GM12864 (cell line): ENCODE measurements at regions not wholly inside any gene's neighbourhood (a gene's known extent, or its start where the extent isn't known, plus 50 kb on each side); places are given as distances from the start of the nearest gene placed in this dataset.

Source experiments
- DNase-seq: peaks from one replicate; pipeline ENCODE4 v3.0.0-alpha.2; 2011; ENCODE audit warnings: low read depth
- H3K4me3 ChIP-seq: 2 replicates; pipeline ENCODE4 v1.5.1; 2011; ENCODE audit warnings: mild to moderate bottlenecking, low read depth, low read length, control low read depth
- CTCF ChIP-seq: IDR thresholded peaks from 2 replicates; pipeline ENCODE4 v1.5.1; 2011; ENCODE audit warnings: low read depth, mild to moderate bottlenecking, moderate library complexity, low read length, control low read depth, inconsistent platforms; ENCODE audit errors: missing control alignments

GRCh38 chr15:37298271-37298670 is 197.9 kb upstream of the MEIS2 start:
- TF ChIP-seq CTCF, result no peak
- H3K4me3 ChIP-seq, result no peak overlapping the region
- DNase-seq, result no peak

DNA sequence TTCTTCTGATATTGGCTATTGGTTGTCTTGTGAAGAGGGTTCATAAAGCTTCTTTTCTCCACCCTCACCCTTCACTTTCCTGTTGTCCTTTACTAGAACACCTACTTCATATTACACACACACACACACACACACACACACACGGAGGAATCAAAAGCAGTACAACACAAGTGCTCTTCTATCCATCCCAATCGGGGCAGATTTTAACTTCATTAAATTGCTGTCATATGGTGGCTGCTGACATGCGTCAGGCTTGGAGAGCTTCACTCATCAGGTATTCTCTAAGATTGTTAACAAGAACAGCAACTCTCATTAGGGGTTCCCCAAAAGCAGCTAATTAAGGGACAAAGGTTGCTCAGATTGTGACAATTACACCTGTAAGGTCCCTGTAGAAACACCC is 239.1 kb upstream of the MEIS2 start:
- no peak for TF ChIP-seq CTCF
- DNase-seq, result no peak
- no peak overlapping the region for H3K4me3 ChIP-seq

DNA sequence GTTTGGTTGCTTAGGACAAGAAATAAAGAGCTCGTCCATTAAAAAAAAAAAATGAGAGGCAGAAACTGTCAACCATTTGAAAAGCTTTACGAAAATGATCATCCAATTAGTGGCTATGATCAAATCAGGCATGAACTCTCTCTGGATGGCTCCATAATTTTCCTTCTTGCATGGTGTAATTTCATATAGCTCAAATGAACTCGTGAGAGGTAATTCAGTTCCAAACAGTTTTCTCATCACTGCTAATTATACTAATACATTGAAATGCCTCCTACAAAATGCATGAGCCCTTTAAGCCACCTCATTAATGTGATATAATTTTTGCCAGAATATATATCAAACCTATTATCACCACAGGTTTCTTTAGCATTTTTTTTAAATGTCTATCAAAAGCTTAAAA is 239.5 kb upstream of the MEIS2 start:
- H3K4me3 ChIP-seq, result no peak overlapping the region
- no peak for DNase-seq
- TF ChIP-seq CTCF, result no peak

DNA sequence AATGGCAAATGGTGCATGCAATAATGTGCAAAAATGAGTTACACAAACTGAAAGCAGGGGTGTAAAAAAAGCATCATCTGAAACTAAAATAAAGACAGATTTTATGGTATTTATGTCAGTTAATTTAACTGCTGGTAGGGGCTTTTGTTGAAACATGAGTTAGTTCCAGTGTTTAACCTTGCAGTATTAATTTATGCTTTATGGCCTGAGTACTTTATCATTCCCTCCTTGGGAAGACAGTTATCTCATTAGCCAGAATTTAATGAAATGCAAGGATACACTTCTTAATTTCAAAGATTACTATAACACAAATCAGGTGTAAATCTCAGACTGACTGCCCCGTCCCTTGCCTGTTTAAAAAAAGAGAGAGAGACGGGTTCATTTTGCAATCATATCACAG is 240.1 kb upstream of the MEIS2 start:
- TF ChIP-seq CTCF, result no peak
- DNase-seq, result no peak
- H3K4me3 ChIP-seq, result no peak overlapping the region

GRCh38 chr15:37359101-37359892 is 258.9 kb upstream of the MEIS2 start:
- no peak for DNase-seq
- TF ChIP-seq CTCF, result no peak
- no peak overlapping the region for H3K4me3 ChIP-seq

DNA sequence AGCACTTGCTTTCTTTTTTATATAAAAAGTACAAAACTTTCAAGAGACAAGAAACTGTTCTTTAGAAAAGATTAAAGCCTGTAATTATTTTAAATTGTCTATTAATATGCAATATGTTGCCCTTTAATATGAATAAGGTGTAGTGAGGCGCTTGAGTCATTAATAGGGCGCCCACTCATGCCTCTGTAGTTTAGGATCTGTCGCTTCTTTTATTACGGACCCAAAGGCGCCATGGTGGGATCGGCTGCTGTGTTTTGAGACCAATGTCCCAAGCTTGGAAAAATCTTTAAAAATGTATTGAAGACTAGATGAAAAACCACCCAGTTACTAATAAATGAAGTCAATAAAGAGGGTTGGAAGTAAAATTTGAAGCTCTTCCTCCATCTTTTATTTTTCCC is 259.5 kb upstream of the MEIS2 start:
- H3K4me3 ChIP-seq, result no peak overlapping the region
- DNase-seq, result no peak
- TF ChIP-seq CTCF, result no peak

GRCh38 chr15:37360724-37361123 is 260.4 kb upstream of the MEIS2 start:
- TF ChIP-seq CTCF, result no peak
- no peak for DNase-seq
- no peak overlapping the region for H3K4me3 ChIP-seq
